Neural crest cell (in vitro differentiated cells): ENCODE measurements at regions not wholly inside any gene's neighbourhood (a gene's known extent, or its start where the extent isn't known, plus 50 kb on each side); places are given as distances from the start of the nearest gene placed in this dataset.
"Not testable (repeated sequence)": the region's sequence is repeated elsewhere in the genome, so short reads cannot be mapped to it uniquely, and the experiment has no call there.

Experiments
- DNase-seq: peaks from one replicate; pipeline ENCODE4 v3.0.0; 2021; ENCODE audit warnings: low read depth, mixed read lengths, low spot score
- H3K27ac Mint-ChIP-seq: one replicate; pipeline ENCODE4 v1.8.0; 2021; ENCODE audit warnings: mild to moderate bottlenecking, mixed read lengths; ENCODE audit not compliant: unreplicated experiment
- H3K27me3 Mint-ChIP-seq: 2 replicates; pipeline ENCODE4 v1.8.0; 2021; ENCODE audit warnings: low read depth, mild to moderate bottlenecking, mixed read lengths
- H3K36me3 Mint-ChIP-seq: 2 replicates; pipeline ENCODE4 v1.8.0; 2021; ENCODE audit warnings: low read depth, mild to moderate bottlenecking, mixed read lengths
- H3K4me1 Mint-ChIP-seq: 2 replicates; pipeline ENCODE4 v1.8.0; 2021; ENCODE audit warnings: mixed read lengths
- H3K4me3 Mint-ChIP-seq: one replicate; pipeline ENCODE4 v1.8.0; 2021; ENCODE audit warnings: mild to moderate bottlenecking, mixed read lengths
- H3K9me3 Mint-ChIP-seq: 2 replicates; pipeline ENCODE4 v1.8.0; 2021; ENCODE audit warnings: mixed read lengths
- TF ChIP-seq, protein P1 (sequence below): fragments of 200-600 bp; sonication (generic); conservative IDR thresholded peaks from 2 replicates; pipeline ENCODE4 v1.5.0; 2021; ENCODE audit warnings: antibody characterized with exemption, mild to moderate bottlenecking

DNA sequence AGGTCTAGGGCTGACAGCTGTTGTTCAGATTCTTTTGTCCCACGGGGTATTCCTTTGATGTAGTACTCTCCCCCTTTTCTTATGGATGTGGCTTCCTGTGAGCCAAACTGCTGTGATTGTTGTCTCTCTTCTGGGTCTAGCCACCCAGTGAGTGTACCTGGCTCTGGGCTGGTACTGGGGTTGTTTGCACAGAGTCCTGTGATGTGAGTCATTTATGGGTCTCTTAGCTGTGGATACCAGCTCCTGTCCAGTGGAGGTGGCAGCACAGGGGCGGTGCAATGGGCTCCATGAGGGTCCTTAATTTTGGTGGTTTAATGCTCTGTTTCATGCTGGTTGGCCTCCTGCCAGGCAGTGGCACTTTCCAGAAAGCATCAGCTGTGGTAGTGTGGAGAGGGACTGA lies 161.3 kb downstream of the CAVIN4 start:
- TF ChIP-seq, protein P1, sequence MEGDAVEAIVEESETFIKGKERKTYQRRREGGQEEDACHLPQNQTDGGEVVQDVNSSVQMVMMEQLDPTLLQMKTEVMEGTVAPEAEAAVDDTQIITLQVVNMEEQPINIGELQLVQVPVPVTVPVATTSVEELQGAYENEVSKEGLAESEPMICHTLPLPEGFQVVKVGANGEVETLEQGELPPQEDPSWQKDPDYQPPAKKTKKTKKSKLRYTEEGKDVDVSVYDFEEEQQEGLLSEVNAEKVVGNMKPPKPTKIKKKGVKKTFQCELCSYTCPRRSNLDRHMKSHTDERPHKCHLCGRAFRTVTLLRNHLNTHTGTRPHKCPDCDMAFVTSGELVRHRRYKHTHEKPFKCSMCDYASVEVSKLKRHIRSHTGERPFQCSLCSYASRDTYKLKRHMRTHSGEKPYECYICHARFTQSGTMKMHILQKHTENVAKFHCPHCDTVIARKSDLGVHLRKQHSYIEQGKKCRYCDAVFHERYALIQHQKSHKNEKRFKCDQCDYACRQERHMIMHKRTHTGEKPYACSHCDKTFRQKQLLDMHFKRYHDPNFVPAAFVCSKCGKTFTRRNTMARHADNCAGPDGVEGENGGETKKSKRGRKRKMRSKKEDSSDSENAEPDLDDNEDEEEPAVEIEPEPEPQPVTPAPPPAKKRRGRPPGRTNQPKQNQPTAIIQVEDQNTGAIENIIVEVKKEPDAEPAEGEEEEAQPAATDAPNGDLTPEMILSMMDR: no peak
- Mint-ChIP-seq H3K36me3 (no peaks in the 10 kb centered on the region), H3K4me1 (no peaks in the 10 kb centered on the region), H3K9me3 (peaks cover 8% of the 10 kb centered on the region), H3K27ac (no peak overlapping the region), H3K4me3 (no peak overlapping the region), H3K27me3 (no peaks in the 10 kb centered on the region)
- no peak for DNase-seq

DNA sequence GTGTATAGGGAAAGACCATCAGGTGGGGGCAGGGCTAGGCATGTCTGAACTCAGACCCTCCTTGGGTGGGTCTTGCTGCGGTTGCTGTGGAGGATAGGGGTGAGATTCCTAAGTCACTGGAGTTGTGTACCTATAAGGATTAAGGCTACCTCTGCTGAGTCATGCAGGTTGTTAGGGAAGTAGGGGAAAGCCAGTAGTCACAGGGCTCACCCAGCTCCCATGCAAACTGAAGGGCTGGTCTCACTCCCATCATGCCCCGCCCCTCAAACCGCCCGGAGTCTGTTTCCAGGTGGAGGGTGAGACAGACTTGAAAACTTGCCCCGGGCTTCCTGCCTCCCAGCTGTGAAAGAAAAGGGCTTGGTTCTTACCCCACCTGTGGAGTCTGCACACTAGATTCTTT lies 161.8 kb downstream of the CAVIN4 start:
- Mint-ChIP-seq H3K4me1 (no peaks in the 10 kb centered on the region), H3K27me3 (no peaks in the 10 kb centered on the region), H3K4me3 (no peak overlapping the region), H3K27ac (no peak overlapping the region), H3K36me3 (no peaks in the 10 kb centered on the region), H3K9me3 (peaks cover 8% of the 10 kb centered on the region)
- no peak for DNase-seq
- TF ChIP-seq, protein P1: no peak

DNA sequence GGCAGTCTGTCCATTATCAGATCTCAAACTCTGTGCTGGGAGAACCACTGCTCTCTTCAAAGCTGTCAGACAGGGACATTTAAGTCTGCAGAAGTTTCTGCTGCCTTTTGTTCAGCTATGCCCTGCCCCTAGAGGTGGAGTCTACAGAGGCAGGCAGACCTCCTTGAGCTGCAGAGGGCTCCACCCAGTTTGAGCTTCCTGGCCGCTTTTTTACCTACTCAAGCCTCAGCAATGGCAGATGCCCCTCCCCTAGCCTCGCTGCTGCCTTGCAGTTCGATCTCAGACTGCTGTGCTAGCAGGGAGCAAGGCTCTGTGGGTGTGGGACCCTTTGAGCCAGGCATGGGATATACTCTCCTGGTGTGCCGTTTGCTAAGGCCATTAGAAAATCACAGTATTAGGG lies 171.1 kb downstream of the CAVIN4 start:
- H3K27ac Mint-ChIP-seq, H3K4me3 Mint-ChIP-seq, H3K36me3 Mint-ChIP-seq, DNase-seq, H3K27me3 Mint-ChIP-seq, H3K9me3 Mint-ChIP-seq, H3K4me1 Mint-ChIP-seq: not testable (repeated sequence)

DNA sequence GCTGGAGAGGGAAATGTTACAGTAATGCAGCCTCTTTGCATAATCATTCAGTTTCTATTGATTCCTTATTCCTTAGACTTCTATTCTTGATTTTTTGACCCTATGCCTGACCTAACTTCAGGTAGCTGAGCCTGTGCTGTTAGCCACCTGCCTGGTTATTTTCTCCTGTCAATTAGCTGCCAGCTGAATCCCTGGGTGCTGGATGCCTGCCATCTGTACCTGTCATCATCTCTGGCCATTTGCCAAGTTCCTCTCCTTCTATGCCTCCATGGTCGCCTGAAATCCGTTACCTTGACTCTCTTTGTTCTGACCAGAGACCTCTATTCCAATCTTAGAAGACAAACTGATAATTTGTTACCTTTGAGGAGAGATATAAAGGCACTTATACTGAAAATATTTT lies 178.3 kb downstream of the CAVIN4 start:
- no peaks in the 10 kb centered on the region for H3K36me3 Mint-ChIP-seq
- H3K4me1 Mint-ChIP-seq: no peaks in the 10 kb centered on the region
- DNase-seq: no peak
- H3K4me3 Mint-ChIP-seq: no peak overlapping the region
- TF ChIP-seq, protein P1: no peak
- no peak overlapping the region for H3K27ac Mint-ChIP-seq
- no peaks in the 10 kb centered on the region for H3K27me3 Mint-ChIP-seq
- no peaks in the 10 kb centered on the region for H3K9me3 Mint-ChIP-seq

DNA sequence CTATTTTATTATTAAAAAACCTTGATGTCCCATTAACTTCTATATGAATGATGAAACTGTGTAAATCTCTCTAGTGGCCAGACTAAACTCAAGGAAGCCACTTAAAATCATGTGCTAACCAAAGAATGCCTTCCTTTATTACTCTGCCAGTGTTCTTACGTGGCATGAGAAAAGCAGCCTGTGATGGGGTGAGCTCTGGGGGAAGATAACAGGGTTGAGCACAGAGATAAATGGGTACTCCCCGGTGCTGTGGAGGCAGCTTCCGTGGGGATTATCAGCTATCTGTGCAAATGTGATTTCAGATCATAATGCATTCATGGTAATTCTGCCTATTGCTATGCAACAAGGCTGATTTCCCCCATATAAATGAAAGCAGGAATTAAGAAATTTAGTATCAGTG lies 181.3 kb downstream of the CAVIN4 start:
- Mint-ChIP-seq H3K27me3 (no peaks in the 10 kb centered on the region), H3K9me3 (no peaks in the 10 kb centered on the region), H3K27ac (no peak overlapping the region), H3K36me3 (no peaks in the 10 kb centered on the region), H3K4me3 (no peak overlapping the region), H3K4me1 (no peaks in the 10 kb centered on the region)
- DNase-seq: no peak
- TF ChIP-seq, protein P1: no peak

DNA sequence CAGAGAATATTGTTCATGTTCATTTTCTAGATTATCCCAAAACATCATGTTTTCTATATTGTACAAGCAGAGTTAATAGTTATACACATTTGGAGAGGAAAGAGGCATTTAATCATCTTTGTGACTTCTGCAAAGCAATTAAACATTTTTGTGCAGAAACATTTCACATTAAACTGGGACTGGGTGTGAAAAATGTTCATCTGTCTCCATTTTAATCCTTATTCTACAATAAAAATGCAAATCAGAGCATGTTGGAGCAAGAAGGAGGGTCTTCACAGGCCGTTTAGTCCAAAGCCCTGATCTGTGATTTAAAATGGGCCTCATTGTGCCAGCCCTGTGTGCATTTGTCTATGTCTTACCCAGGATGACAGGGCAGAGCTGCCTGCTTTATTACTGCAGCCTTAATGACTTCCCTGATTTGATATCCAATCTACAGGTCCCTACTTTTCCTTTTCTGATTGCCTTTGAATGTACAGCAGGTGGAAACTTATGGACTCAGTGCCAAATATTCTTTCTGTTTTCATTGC lies 183.5 kb downstream of the CAVIN4 start:
- TF ChIP-seq, protein P1: no peak
- H3K4me3 Mint-ChIP-seq: no peak overlapping the region
- no peaks in the 10 kb centered on the region for H3K4me1 Mint-ChIP-seq
- no peak for DNase-seq
- no peaks in the 10 kb centered on the region for H3K27me3 Mint-ChIP-seq
- peaks cover under 1% of the 10 kb centered on the region for H3K9me3 Mint-ChIP-seq
- peak overlapping the region; percentile 51 for H3K27ac Mint-ChIP-seq
- no peaks in the 10 kb centered on the region for H3K36me3 Mint-ChIP-seq
